ENCODE measurements at regions not wholly inside any gene's neighbourhood (a gene's known extent, or its start where the extent isn't known, plus 50 kb on each side); places are given as distances from the start of the nearest gene placed in this dataset.
"Not testable (repeated sequence)": the region's sequence is repeated elsewhere in the genome, so short reads cannot be mapped to it uniquely, and the experiment has no call there.

DNA sequence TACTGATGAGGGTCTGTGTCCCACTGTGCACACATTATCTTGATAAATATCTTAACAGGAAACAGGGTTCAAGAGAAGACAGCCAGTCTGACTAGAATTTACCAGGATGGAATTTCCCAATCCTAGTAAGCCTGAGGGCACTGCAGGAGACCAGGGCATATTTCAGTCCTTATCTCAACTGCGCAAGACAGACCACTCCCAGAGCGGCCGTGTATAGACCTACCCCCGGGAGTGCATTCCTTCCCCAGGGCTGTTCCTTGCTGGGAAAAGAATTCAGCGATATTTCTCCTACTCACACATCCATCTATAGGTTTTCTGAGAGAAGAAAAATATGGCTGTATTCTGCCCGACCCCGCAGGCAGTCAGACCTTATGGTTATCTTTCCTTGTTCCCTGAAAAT, 191.3 kb downstream of the DKK1 start:
- TF ChIP-seq, protein P1, sequence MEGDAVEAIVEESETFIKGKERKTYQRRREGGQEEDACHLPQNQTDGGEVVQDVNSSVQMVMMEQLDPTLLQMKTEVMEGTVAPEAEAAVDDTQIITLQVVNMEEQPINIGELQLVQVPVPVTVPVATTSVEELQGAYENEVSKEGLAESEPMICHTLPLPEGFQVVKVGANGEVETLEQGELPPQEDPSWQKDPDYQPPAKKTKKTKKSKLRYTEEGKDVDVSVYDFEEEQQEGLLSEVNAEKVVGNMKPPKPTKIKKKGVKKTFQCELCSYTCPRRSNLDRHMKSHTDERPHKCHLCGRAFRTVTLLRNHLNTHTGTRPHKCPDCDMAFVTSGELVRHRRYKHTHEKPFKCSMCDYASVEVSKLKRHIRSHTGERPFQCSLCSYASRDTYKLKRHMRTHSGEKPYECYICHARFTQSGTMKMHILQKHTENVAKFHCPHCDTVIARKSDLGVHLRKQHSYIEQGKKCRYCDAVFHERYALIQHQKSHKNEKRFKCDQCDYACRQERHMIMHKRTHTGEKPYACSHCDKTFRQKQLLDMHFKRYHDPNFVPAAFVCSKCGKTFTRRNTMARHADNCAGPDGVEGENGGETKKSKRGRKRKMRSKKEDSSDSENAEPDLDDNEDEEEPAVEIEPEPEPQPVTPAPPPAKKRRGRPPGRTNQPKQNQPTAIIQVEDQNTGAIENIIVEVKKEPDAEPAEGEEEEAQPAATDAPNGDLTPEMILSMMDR (IDR thresholded peaks at IDR 0.05): not testable (repeated sequence)
- not testable (repeated sequence) for TF ChIP-seq POLR2AphosphoS5 (IDR thresholded peaks at IDR 0.05)

Data from transverse colon (tissue), 4 donors.